Caco-2 (cell line): ENCODE measurements at regions not wholly inside any gene's neighbourhood (a gene's known extent, or its start where the extent isn't known, plus 50 kb on each side); places are given as distances from the start of the nearest gene placed in this dataset.

Source experiments
- BruUV-seq: library from RNA; stranded (reverse); fragments of 400-500 nt; replicated peaks from 2 replicates; lab custom pipeline; 2021; lab: Mats Ljungman, UMichigan
- CTCF ChIA-PET: fragments of 300-600 bp; sonication (Branson Sonifier 250); formaldehyde crosslinking; loops from one replicate; lab custom pipeline; 2022; ENCODE audit warnings: antibody characterized with exemption; lab: Charles Lee
- POLR2A ChIA-PET: fragments of 300-600 bp; sonication (Branson Sonifier 250); formaldehyde crosslinking; loops from one replicate; lab custom pipeline; 2022; ENCODE audit warnings: antibody characterized with exemption; lab: Charles Lee
- DNase-seq, 2 experiments: peaks; one replicate each; pipeline versions ENCODE4 v3.0.0 to v3.0.0-alpha.2; 2020 to 2022
- H3K27me3 ChIP-seq: replicated peaks from 2 replicates; pipeline ENCODE4 v1.6.0; 2011; ENCODE audit warnings: low read length; ENCODE audit not compliant: control insufficient read depth, insufficient read depth
- H3K36me3 ChIP-seq: 2 replicates; pipeline ENCODE4 v1.5.1; 2011; ENCODE audit warnings: low read length; ENCODE audit not compliant: control insufficient read depth, insufficient read depth
- H3K4me1 ChIP-seq: fragments of 250-450 bp; sonication (Bioruptor Pico); 2 replicates; pipeline ENCODE4 v1.5.1; 2020; ENCODE audit warnings: mild to moderate bottlenecking
- H3K4me3 ChIP-seq: 2 replicates; pipeline ENCODE4 v1.5.1; 2011; ENCODE audit warnings: low read depth, mild to moderate bottlenecking, control low read depth, low read length
- H3K9me3 ChIP-seq: fragments of 250-450 bp; sonication (Bioruptor Pico); 2 replicates; pipeline ENCODE4 v1.5.1; 2020; ENCODE audit warnings: mild to moderate bottlenecking, moderate library complexity
- H3K27ac Mint-ChIP-seq: one replicate; pipeline ENCODE4 v1.8.0; 2022; ENCODE audit warnings: mixed read lengths; ENCODE audit not compliant: unreplicated experiment
- H3K27me3 Mint-ChIP-seq: one replicate; pipeline ENCODE4 v1.8.0; 2022; ENCODE audit warnings: mixed read lengths; ENCODE audit not compliant: insufficient read depth, unreplicated experiment
- H3K36me3 Mint-ChIP-seq: one replicate; pipeline ENCODE4 v1.8.0; 2022; ENCODE audit warnings: mild to moderate bottlenecking, mixed read lengths; ENCODE audit not compliant: insufficient read depth, unreplicated experiment
- H3K4me1 Mint-ChIP-seq: one replicate; pipeline ENCODE4 v1.8.0; 2022; ENCODE audit warnings: low read depth, mixed read lengths; ENCODE audit not compliant: unreplicated experiment
- H3K4me3 Mint-ChIP-seq: one replicate; pipeline ENCODE4 v1.8.0; 2022; ENCODE audit warnings: mild to moderate bottlenecking, moderate library complexity, mixed read lengths; ENCODE audit not compliant: unreplicated experiment
- H3K9me3 Mint-ChIP-seq: one replicate; pipeline ENCODE4 v1.8.0; 2022; ENCODE audit warnings: mixed read lengths; ENCODE audit not compliant: unreplicated experiment
- intact Hi-C: fragments of 100-400 bp; cut with micrococcal nuclease; formaldehyde crosslinking; loops from one replicate; pipeline ENCODE4 v1.10.0; 2022; ENCODE audit not compliant: unreplicated experiment
- TF ChIP-seq, protein P1 (sequence below), 2 experiments: fragments of 200-600 bp in 1 of 2; IDR thresholded peaks; 1 replicate in 1 of 2; 2 replicates in 1 of 2; pipeline versions ENCODE4 v1.5.1 to v1.8.0; 2011 to 2022; ENCODE audit warnings: antibody characterized with exemption in 1 of 2, control low read depth in 1 of 2, inconsistent platforms in 1 of 2, low read depth in 1 of 2, low read length in 1 of 2, mild to moderate bottlenecking in 1 of 2, moderate library complexity in 1 of 2; ENCODE audit not compliant: insufficient read depth in 1 of 2, severe bottlenecking in 1 of 2, unreplicated experiment in 1 of 2

DNA sequence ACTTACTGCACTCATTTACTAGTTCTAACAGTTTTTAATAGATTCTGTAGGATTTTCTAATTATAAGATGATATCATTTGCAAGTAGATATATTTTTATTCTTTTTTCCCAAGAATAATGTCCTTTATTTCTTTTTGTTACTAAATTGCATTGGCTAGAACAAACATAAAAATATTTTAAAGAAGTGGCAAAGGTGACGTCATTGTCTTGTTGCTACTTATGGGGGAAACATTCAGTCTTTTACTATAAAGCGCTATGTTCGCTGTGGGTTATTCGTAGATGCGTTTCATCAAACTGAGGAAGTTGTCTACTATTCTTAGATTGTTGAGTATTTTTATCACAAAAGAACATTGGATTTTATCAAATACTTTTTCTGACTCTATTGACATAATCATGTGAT is 765.2 kb upstream of the POU3F3 start:
- no peaks in the 10 kb centered on the region for H3K9me3 Mint-ChIP-seq
- no peaks in the 10 kb centered on the region for H3K4me1 Mint-ChIP-seq
- no peaks in the 10 kb centered on the region for H3K27me3 Mint-ChIP-seq
- no peak overlapping the region for H3K27ac Mint-ChIP-seq
- no peaks in the 10 kb centered on the region for H3K4me1 ChIP-seq
- TF ChIP-seq, protein P1, sequence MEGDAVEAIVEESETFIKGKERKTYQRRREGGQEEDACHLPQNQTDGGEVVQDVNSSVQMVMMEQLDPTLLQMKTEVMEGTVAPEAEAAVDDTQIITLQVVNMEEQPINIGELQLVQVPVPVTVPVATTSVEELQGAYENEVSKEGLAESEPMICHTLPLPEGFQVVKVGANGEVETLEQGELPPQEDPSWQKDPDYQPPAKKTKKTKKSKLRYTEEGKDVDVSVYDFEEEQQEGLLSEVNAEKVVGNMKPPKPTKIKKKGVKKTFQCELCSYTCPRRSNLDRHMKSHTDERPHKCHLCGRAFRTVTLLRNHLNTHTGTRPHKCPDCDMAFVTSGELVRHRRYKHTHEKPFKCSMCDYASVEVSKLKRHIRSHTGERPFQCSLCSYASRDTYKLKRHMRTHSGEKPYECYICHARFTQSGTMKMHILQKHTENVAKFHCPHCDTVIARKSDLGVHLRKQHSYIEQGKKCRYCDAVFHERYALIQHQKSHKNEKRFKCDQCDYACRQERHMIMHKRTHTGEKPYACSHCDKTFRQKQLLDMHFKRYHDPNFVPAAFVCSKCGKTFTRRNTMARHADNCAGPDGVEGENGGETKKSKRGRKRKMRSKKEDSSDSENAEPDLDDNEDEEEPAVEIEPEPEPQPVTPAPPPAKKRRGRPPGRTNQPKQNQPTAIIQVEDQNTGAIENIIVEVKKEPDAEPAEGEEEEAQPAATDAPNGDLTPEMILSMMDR (IDR thresholded peaks at IDR 0.05; ENCODE audit: insufficient read depth in 1 of 2, low read depth in 1 of 2, low read length in 1 of 2, severe bottlenecking in 1 of 2, unreplicated experiment in 1 of 2): no peak
- DNase-seq: no peak
- no peaks in the 10 kb centered on the region for H3K36me3 Mint-ChIP-seq
- POLR2A ChIA-PET: no interaction called here
- H3K4me3 ChIP-seq: no peak overlapping the region
- no peak overlapping the region for H3K4me3 Mint-ChIP-seq
- intact Hi-C loops: no loop called here
- BruUV-seq: no TSS peak
- H3K36me3 ChIP-seq: no peaks in the 10 kb centered on the region
- H3K27me3 ChIP-seq: no peaks in the 10 kb centered on the region
- CTCF ChIA-PET: no interaction called here
- H3K9me3 ChIP-seq: no peaks in the 10 kb centered on the region; the same call in 1 of the 2 replicates

DNA sequence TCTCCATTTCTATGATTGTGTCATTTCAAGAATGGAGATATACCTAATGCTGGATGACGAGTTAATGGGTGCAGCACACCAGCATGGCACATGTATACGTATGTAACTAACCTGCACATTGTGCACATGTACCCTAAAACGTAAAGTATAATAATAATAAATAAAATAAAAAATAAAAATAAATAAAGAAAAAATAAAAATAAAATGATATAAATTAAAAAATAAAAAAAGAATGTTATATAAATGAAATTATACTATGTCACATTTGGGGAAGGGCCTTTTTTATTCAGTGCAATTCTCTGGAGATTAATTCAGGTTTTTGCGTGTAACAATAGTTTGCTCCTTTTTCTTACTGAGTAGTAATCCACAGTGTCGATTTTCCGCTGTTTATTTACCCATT is 763.5 kb upstream of the POU3F3 start:
- Histone ChIP-seq H3K4me1 (no peaks in the 10 kb centered on the region), H3K27me3 (no peaks in the 10 kb centered on the region), H3K9me3 (no peaks in the 10 kb centered on the region; the same call in 1 of the 2 replicates), H3K4me3 (no peak overlapping the region), H3K36me3 (no peaks in the 10 kb centered on the region)
- Mint-ChIP-seq H3K4me1 (no peaks in the 10 kb centered on the region), H3K9me3 (peaks cover 14% of the 10 kb centered on the region), H3K4me3 (no peak overlapping the region), H3K27me3 (no peaks in the 10 kb centered on the region), H3K36me3 (no peaks in the 10 kb centered on the region), H3K27ac (no peak overlapping the region)
- BruUV-seq: no TSS peak
- CTCF ChIA-PET: no interaction called here
- DNase-seq: no peak
- intact Hi-C loops: no loop called here
- POLR2A ChIA-PET: no interaction called here
- TF ChIP-seq, protein P1 (IDR thresholded peaks at IDR 0.05; ENCODE audit: insufficient read depth in 1 of 2, low read depth in 1 of 2, low read length in 1 of 2, severe bottlenecking in 1 of 2, unreplicated experiment in 1 of 2): no peak

GRCh38 chr2:104091894-104092293 is 762.0 kb upstream of the POU3F3 start:
- no peaks in the 10 kb centered on the region for H3K4me1 Mint-ChIP-seq
- no peak overlapping the region for H3K4me3 Mint-ChIP-seq
- H3K36me3 ChIP-seq: no peaks in the 10 kb centered on the region
- H3K36me3 Mint-ChIP-seq: no peaks in the 10 kb centered on the region
- H3K9me3 Mint-ChIP-seq: peaks cover 15% of the 10 kb centered on the region
- no TSS peak for BruUV-seq
- no peaks in the 10 kb centered on the region for H3K27me3 ChIP-seq
- no peak overlapping the region for H3K27ac Mint-ChIP-seq
- POLR2A ChIA-PET: no interaction called here
- no peaks in the 10 kb centered on the region for H3K4me1 ChIP-seq
- CTCF ChIA-PET: no interaction called here
- intact Hi-C loops: no loop called here
- no peak overlapping the region for H3K4me3 ChIP-seq
- H3K27me3 Mint-ChIP-seq: no peaks in the 10 kb centered on the region
- no peak for DNase-seq
- no peaks in the 10 kb centered on the region; the same call in 1 of the 2 replicates for H3K9me3 ChIP-seq
- TF ChIP-seq, protein P1 (IDR thresholded peaks at IDR 0.05; ENCODE audit: insufficient read depth in 1 of 2, low read depth in 1 of 2, low read length in 1 of 2, severe bottlenecking in 1 of 2, unreplicated experiment in 1 of 2): no peak
